ENCODE measurements at regions not wholly inside any gene's neighbourhood (a gene's known extent, or its start where the extent isn't known, plus 50 kb on each side); places are given as distances from the start of the nearest gene placed in this dataset.
A peak's percentile ranks its signal among the peaks of the same experiment; 100 is the strongest.
"Not testable (repeated sequence)": the region's sequence is repeated elsewhere in the genome, so short reads cannot be mapped to it uniquely, and the experiment has no call there.

- not testable (repeated sequence) for H3K4me3 ChIP-seq (ENCODE audit: low read depth, low read length); H3K36me3 ChIP-seq (ENCODE audit: control insufficient read depth, insufficient read depth, low read length); H3K27me3 ChIP-seq (ENCODE audit: control insufficient read depth, insufficient read depth, low read length); H3K4me1 ChIP-seq (ENCODE audit: control insufficient read depth, insufficient read depth, low read length); DNase-seq (ENCODE audit: low read depth in 4 of 6, low spot score in 6 of 6); H3K9me3 ChIP-seq (ENCODE audit: control insufficient read depth, insufficient read depth, low read length); H3K27ac ChIP-seq (ENCODE audit: low read depth, low read length)
- no CpG with 5 or more reads among the region's 7 CpGs for WGBS (ENCODE audit: insufficient coverage)
These were observed 95.5 kb downstream of the NSUN5 start for GRCh38 chr7:73213076-73213475.

GRCh38 chr7:73205594-73205993 is 103.0 kb downstream of the NSUN5 start:
- not testable (repeated sequence) for H3K4me3 ChIP-seq (ENCODE audit: low read depth, low read length); DNase-seq (ENCODE audit: low read depth in 4 of 6, low spot score in 6 of 6); H3K27me3 ChIP-seq (ENCODE audit: control insufficient read depth, insufficient read depth, low read length); H3K36me3 ChIP-seq (ENCODE audit: control insufficient read depth, insufficient read depth, low read length); H3K4me1 ChIP-seq (ENCODE audit: control insufficient read depth, insufficient read depth, low read length); H3K9me3 ChIP-seq (ENCODE audit: control insufficient read depth, insufficient read depth, low read length); H3K27ac ChIP-seq (ENCODE audit: low read depth, low read length)
- WGBS (ENCODE audit: insufficient coverage): no CpG with 5 or more reads among the region's 3 CpGs

DNA sequence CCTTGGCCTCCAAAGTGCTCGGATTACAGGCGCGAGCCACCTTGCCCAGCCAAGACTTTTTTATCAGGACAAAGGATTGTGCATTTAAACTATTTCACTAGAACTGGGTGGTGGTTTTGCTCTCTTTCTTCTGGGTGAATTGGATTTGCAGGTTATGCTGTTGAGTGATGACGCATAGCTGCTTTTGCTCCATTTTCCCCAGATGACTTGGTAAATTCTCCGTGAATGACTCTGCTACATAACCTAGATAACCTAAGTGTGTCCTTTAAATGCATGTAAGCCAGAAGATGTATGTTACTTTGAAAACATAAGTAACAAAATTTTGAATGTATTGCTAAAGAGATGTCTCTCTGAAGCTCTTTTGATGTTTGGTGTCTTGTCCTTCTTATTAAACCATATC is 103.7 kb downstream of the NSUN5 start:
- H3K27ac ChIP-seq (ENCODE audit: low read depth, low read length); H3K27me3 ChIP-seq (ENCODE audit: control insufficient read depth, insufficient read depth, low read length); H3K4me1 ChIP-seq (ENCODE audit: control insufficient read depth, insufficient read depth, low read length); H3K9me3 ChIP-seq (ENCODE audit: control insufficient read depth, insufficient read depth, low read length); H3K4me3 ChIP-seq (ENCODE audit: low read depth, low read length); H3K36me3 ChIP-seq (ENCODE audit: control insufficient read depth, insufficient read depth, low read length): not testable (repeated sequence)
- DNase-seq (ENCODE audit: low read depth in 4 of 6, low spot score in 6 of 6): peak in 1 of 6 donors; percentile 0
- WGBS (ENCODE audit: insufficient coverage): no CpG with 5 or more reads among the region's 5 CpGs

- not testable (repeated sequence) for H3K9me3 ChIP-seq (ENCODE audit: control insufficient read depth, insufficient read depth, low read length); H3K4me1 ChIP-seq (ENCODE audit: control insufficient read depth, insufficient read depth, low read length); H3K4me3 ChIP-seq (ENCODE audit: low read depth, low read length); H3K27ac ChIP-seq (ENCODE audit: low read depth, low read length); H3K27me3 ChIP-seq (ENCODE audit: control insufficient read depth, insufficient read depth, low read length); DNase-seq (ENCODE audit: low read depth in 4 of 6, low spot score in 6 of 6); H3K36me3 ChIP-seq (ENCODE audit: control insufficient read depth, insufficient read depth, low read length)
- no CpG with 5 or more reads among the region's 5 CpGs for WGBS (ENCODE audit: insufficient coverage)
These were observed 105.3 kb downstream of the NSUN5 start for GRCh38 chr7:73203312-73203711.

- H3K4me1 ChIP-seq (ENCODE audit: control insufficient read depth, insufficient read depth, low read length); H3K9me3 ChIP-seq (ENCODE audit: control insufficient read depth, insufficient read depth, low read length); H3K27ac ChIP-seq (ENCODE audit: low read depth, low read length); H3K27me3 ChIP-seq (ENCODE audit: control insufficient read depth, insufficient read depth, low read length); H3K4me3 ChIP-seq (ENCODE audit: low read depth, low read length); H3K36me3 ChIP-seq (ENCODE audit: control insufficient read depth, insufficient read depth, low read length): not testable (repeated sequence)
- WGBS (ENCODE audit: insufficient coverage): 80% methylated on average over 1 of the region's 9 CpGs
- peak in 2 of 6 donors; percentile 0 for DNase-seq (ENCODE audit: low read depth in 4 of 6, low spot score in 6 of 6)
These were observed 107.4 kb downstream of the NSUN5 start for GRCh38 chr7:73201264-73201663.

- not testable (repeated sequence) for DNase-seq (ENCODE audit: low read depth in 4 of 6, low spot score in 6 of 6); H3K4me3 ChIP-seq (ENCODE audit: low read depth, low read length); H3K4me1 ChIP-seq (ENCODE audit: control insufficient read depth, insufficient read depth, low read length); H3K27me3 ChIP-seq (ENCODE audit: control insufficient read depth, insufficient read depth, low read length); H3K9me3 ChIP-seq (ENCODE audit: control insufficient read depth, insufficient read depth, low read length); H3K27ac ChIP-seq (ENCODE audit: low read depth, low read length); H3K36me3 ChIP-seq (ENCODE audit: control insufficient read depth, insufficient read depth, low read length)
- WGBS (ENCODE audit: insufficient coverage): no CpG with 5 or more reads among the region's 9 CpGs
These were observed 108.0 kb downstream of the NSUN5 start for GRCh38 chr7:73200518-73201099.

DNA sequence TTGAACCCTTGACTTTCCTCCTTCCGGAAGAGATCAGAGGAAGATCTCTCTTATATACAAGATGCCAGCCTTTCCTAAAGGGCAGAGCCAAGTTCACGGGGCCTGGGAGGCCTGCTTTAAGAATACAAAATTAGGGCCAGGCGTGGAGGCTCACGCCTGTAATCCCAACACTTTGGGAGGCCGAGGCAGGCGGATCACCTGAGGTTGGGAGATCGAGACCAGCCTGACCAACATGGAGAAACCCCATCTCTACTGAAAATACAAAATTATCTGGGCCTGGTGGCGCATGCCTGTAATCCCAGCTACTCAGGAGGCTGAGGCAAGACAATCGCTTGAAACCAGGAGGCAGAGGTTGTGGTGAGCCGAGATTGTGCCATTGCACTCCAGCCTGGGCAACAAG is 108.2 kb upstream of the SPDYE9 start:
- not testable (repeated sequence) for H3K27me3 ChIP-seq (ENCODE audit: control insufficient read depth, insufficient read depth, low read length); H3K36me3 ChIP-seq (ENCODE audit: control insufficient read depth, insufficient read depth, low read length)
- WGBS (ENCODE audit: insufficient coverage): no CpG with 5 or more reads among the region's 10 CpGs

DNA sequence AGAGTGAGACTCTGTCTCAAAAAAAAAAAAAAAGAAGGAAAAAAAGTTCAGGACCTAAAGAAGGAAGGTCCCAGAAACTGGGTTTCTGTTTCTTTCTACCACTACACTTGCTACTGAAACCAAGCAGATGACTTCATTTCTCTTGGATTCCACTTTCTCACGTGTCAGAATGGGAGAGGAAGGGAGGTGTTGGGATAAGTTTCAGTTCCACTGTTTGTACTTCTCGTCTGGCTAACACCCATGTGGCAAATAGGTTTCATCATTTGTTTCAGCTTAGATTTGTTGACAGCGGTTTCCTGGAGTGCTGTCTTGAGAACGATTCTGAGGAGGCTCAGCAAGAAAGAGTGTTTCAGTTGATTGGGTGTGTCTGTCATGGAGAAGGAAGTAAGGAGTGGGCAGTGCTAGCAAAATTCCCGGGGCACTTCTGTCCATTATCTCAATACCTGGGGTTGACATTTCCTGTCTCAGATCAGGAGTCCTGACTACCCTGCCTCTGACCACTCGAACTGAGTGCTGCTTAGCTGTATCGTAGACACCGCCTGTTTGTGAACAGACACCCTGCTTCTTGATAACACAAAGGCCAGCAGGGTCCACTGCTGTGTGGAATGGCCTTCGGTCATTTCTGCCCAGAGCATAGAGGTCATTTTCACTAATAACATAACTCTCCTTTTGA is 104.8 kb upstream of the SPDYE9 start:
- H3K36me3 ChIP-seq (ENCODE audit: control insufficient read depth, insufficient read depth, low read length); H3K9me3 ChIP-seq (ENCODE audit: control insufficient read depth, insufficient read depth, low read length); H3K27ac ChIP-seq (ENCODE audit: low read depth, low read length); DNase-seq (ENCODE audit: low read depth in 4 of 6, low spot score in 6 of 6); H3K27me3 ChIP-seq (ENCODE audit: control insufficient read depth, insufficient read depth, low read length); H3K4me3 ChIP-seq (ENCODE audit: low read depth, low read length); H3K4me1 ChIP-seq (ENCODE audit: control insufficient read depth, insufficient read depth, low read length): not testable (repeated sequence)
- WGBS (ENCODE audit: insufficient coverage): no CpG with 5 or more reads among the region's 9 CpGs

More for the DNA sequence above, 108.2 kb upstream of the SPDYE9 start:
- H3K4me1 ChIP-seq (ENCODE audit: control insufficient read depth, insufficient read depth, low read length); H3K9me3 ChIP-seq (ENCODE audit: control insufficient read depth, insufficient read depth, low read length); DNase-seq (ENCODE audit: low read depth in 4 of 6, low spot score in 6 of 6); H3K27ac ChIP-seq (ENCODE audit: low read depth, low read length); H3K4me3 ChIP-seq (ENCODE audit: low read depth, low read length): not testable (repeated sequence)

DNA sequence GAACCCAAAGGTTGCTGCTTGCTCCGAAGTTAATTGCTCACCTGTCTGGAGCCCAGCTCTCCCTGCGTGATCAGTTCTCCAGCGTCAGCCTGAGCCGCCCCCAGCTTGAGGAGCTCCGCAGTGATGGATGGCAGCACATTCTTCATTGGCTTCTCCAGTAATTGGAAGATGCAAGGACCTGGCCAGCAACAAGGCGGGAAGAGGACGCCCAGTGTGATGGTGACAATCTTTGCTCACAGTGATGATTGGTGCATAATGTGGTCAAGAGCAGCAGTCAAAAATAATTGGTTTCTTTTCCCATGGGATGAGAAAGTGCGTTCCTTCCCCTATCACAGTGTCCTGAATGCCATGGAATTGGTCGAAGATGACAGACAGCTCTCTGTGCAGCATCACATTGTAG is 102.4 kb upstream of the SPDYE9 start:
- not testable (repeated sequence) for H3K4me1 ChIP-seq (ENCODE audit: control insufficient read depth, insufficient read depth, low read length); H3K27ac ChIP-seq (ENCODE audit: low read depth, low read length); H3K9me3 ChIP-seq (ENCODE audit: control insufficient read depth, insufficient read depth, low read length); H3K27me3 ChIP-seq (ENCODE audit: control insufficient read depth, insufficient read depth, low read length); H3K36me3 ChIP-seq (ENCODE audit: control insufficient read depth, insufficient read depth, low read length); DNase-seq (ENCODE audit: low read depth in 4 of 6, low spot score in 6 of 6); H3K4me3 ChIP-seq (ENCODE audit: low read depth, low read length)
- WGBS (ENCODE audit: insufficient coverage): no CpG with 5 or more reads among the region's 9 CpGs

DNA sequence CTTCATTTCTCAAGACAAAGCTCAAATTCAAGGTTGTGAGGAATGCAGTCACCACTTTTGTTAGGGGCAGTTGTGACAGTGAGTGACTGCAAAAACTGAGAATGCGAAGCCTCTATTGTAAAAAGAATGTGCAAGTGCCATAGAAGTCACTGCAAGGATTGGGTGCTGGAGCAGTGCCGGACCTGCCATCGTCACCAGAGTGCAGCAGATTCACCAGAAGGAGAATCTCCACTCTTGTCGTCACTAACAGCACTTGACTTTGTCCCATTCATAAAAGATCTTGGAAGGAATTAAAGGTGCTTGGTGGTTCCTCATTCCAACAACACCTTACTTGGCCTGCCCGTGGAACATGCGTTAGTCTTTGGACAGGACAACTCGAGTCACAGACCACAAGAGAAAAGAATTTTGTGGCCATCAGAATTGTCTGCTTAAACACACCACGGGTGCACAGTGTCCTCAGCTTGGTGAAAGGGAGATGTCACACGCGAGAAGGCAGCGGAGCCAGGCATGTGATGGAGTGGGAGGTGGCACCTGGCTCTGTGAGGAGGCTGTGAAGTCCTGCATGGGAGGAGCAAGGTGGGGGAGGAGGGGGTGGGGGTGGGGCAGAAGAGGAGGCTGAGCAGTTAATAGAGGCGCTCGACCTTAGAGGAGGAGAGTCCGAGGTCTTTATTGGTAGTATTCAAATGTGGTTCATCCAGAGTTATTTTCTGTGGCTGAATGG is 100.9 kb upstream of the SPDYE9 start:
- not testable (repeated sequence) for H3K4me1 ChIP-seq (ENCODE audit: control insufficient read depth, insufficient read depth, low read length); H3K27me3 ChIP-seq (ENCODE audit: control insufficient read depth, insufficient read depth, low read length); H3K9me3 ChIP-seq (ENCODE audit: control insufficient read depth, insufficient read depth, low read length); DNase-seq (ENCODE audit: low read depth in 4 of 6, low spot score in 6 of 6); H3K27ac ChIP-seq (ENCODE audit: low read depth, low read length); H3K36me3 ChIP-seq (ENCODE audit: control insufficient read depth, insufficient read depth, low read length); H3K4me3 ChIP-seq (ENCODE audit: low read depth, low read length)
- WGBS (ENCODE audit: insufficient coverage): no CpG with 5 or more reads among the region's 14 CpGs

Data from spinal cord (tissue), 9 donors.